Fibroblast of pulmonary artery (primary cell): ENCODE measurements at regions not wholly inside any gene's neighbourhood (a gene's known extent, or its start where the extent isn't known, plus 50 kb on each side); places are given as distances from the start of the nearest gene placed in this dataset.
A peak's percentile ranks its signal among the peaks of the same experiment; 100 is the strongest.

Source experiments
- DNase-seq: peaks from one replicate; pipeline ENCODE4 v3.0.0-alpha.2; 2010; ENCODE audit warnings: low read depth
- H3K4me3 ChIP-seq: replicated peaks from 2 replicates; pipeline ENCODE4 v1.5.1; 2011; ENCODE audit warnings: low read depth, mild to moderate bottlenecking, control low read depth, low read length, moderate library complexity
- CTCF ChIP-seq: IDR thresholded peaks from 2 replicates; pipeline ENCODE4 v1.5.1; 2011; ENCODE audit warnings: mild to moderate bottlenecking, control low read depth, low read length, inconsistent platforms; ENCODE audit errors: missing control alignments

- TF ChIP-seq CTCF: no peak
- H3K4me3 ChIP-seq: no peak overlapping the region
- DNase-seq: no peak
Observed at GRCh38 chr9:34830068-34830467, 120.1 kb upstream of the CCL21 start.

- TF ChIP-seq CTCF: no peak
- no peak for DNase-seq
- H3K4me3 ChIP-seq: no peak overlapping the region
Observed at GRCh38 chr9:34826999-34827538, 117.1 kb upstream of the CCL21 start.

- peak; percentile 1 for DNase-seq
- no peak overlapping the region for H3K4me3 ChIP-seq
- TF ChIP-seq CTCF: no peak
Observed at GRCh38 chr9:34825775-34826174, 115.8 kb upstream of the CCL21 start.

GRCh38 chr9:34823778-34824177, 113.8 kb upstream of the CCL21 start:
- TF ChIP-seq CTCF: no peak
- no peak overlapping the region for H3K4me3 ChIP-seq
- no peak for DNase-seq

GRCh38 chr9:34810187-34810524, 100.2 kb upstream of the CCL21 start:
- no peak for TF ChIP-seq CTCF
- DNase-seq: no peak
- H3K4me3 ChIP-seq: no peak overlapping the region

- H3K4me3 ChIP-seq: no peak overlapping the region
- TF ChIP-seq CTCF: peak; percentile 42
- peak; percentile 23 for DNase-seq
Observed at GRCh38 chr9:34809504-34810186, 99.7 kb upstream of the CCL21 start.

GRCh38 chr9:34802916-34803315, 93.0 kb upstream of the CCL21 start:
- no peak for TF ChIP-seq CTCF
- no peak for DNase-seq
- no peak overlapping the region for H3K4me3 ChIP-seq
